ENCODE measurements at regions not wholly inside any gene's neighbourhood (a gene's known extent, or its start where the extent isn't known, plus 50 kb on each side); places are given as distances from the start of the nearest gene placed in this dataset.

GRCh38 chr10:37588299-37588698 lies 269.1 kb downstream of the ZNF248 start:
- TF ChIP-seq JUNB (IDR thresholded peaks at IDR 0.05; ENCODE audit: unreplicated experiment): no peak
- TF ChIP-seq CTCF (conservative IDR thresholded peaks at IDR 0.05; ENCODE audit: low read depth in 2 of 2): no peak
- TF ChIP-seq EZH2 (IDR thresholded peaks at IDR 0.05; ENCODE audit: low read depth, unreplicated experiment): no peak
- no peak for TF ChIP-seq REST (IDR thresholded peaks at IDR 0.05; ENCODE audit: unreplicated experiment)
- TF ChIP-seq POLR2AphosphoS5 (IDR thresholded peaks at IDR 0.05; ENCODE audit: low read depth): no peak
- no peak for TF ChIP-seq EZH2phosphoT487 (IDR thresholded peaks at IDR 0.05; ENCODE audit: unreplicated experiment)
- TF ChIP-seq CREB1 (CRISPR knock-in tag; IDR thresholded peaks at IDR 0.05; ENCODE audit: low read depth): no peak
- no peak for TF ChIP-seq STAT1 (IDR thresholded peaks at IDR 0.05; ENCODE audit: unreplicated experiment)
- TF ChIP-seq ETS1 (IDR thresholded peaks at IDR 0.05): no peak
- no peak for TF ChIP-seq ZNF114 (CRISPR knock-in tag; IDR thresholded peaks at IDR 0.05)
- no peak for TF ChIP-seq NANOG (IDR thresholded peaks at IDR 0.05; ENCODE audit: borderline replicate concordance)
